Stimulated activated CD4-positive, alpha-beta T cell treated with anti-CD3 and anti-CD28 coated beads, Interleukin-4, amount 100 ng/mL, for 48 hours (primary cell): ENCODE measurements at regions not wholly inside any gene's neighbourhood (a gene's known extent, or its start where the extent isn't known, plus 50 kb on each side); places are given as distances from the start of the nearest gene placed in this dataset.
"Not testable (repeated sequence)": the region's sequence is repeated elsewhere in the genome, so short reads cannot be mapped to it uniquely, and the experiment has no call there.

Source experiments
- DNase-seq, 2 donors: peaks; one replicate each; pipeline ENCODE4 v3.0.0-alpha.2; 2020; ENCODE audit warnings: low read depth in 2 of 2

- not testable (repeated sequence) for DNase-seq
Observed at GRCh38 chr16:31975826-31976419, 102.3 kb downstream of the ZNF267 start.

GRCh38 chr16:31978463-31978862 is 104.9 kb downstream of the ZNF267 start:
- not testable (repeated sequence) for DNase-seq

GRCh38 chr16:31981739-31982138 is 108.1 kb downstream of the ZNF267 start:
- DNase-seq: not testable (repeated sequence)

- not testable (repeated sequence) for DNase-seq
Observed at GRCh38 chr16:31982986-31983385, 109.4 kb downstream of the ZNF267 start.

- DNase-seq: not testable (repeated sequence)
Observed at GRCh38 chr16:31983666-31984065, 110.1 kb downstream of the ZNF267 start.

GRCh38 chr16:31986895-31987294 is 113.3 kb downstream of the ZNF267 start:
- DNase-seq: not testable (repeated sequence)

GRCh38 chr16:31988595-31989581 is 115.3 kb downstream of the ZNF267 start:
- peak; percentile 35 to 43 for DNase-seq

- DNase-seq: not testable (repeated sequence)
Observed at GRCh38 chr16:31990261-31990660, 116.7 kb downstream of the ZNF267 start.

GRCh38 chr16:31990980-31991379 is 117.4 kb downstream of the ZNF267 start:
- not testable (repeated sequence) for DNase-seq

- DNase-seq: peak; percentile 8 to 12
Observed at GRCh38 chr16:31996325-31996724, 122.7 kb downstream of the ZNF267 start.

GRCh38 chr16:32002496-32002895 is 128.9 kb downstream of the ZNF267 start:
- DNase-seq: not testable (repeated sequence)

GRCh38 chr16:32003819-32004218 is 130.2 kb downstream of the ZNF267 start:
- DNase-seq: not testable (repeated sequence)

- DNase-seq: peak in 1 of 2 donors; percentile 21
Observed at GRCh38 chr16:32038783-32039496, 165.3 kb downstream of the ZNF267 start.

- DNase-seq: not testable (repeated sequence)
Observed at GRCh38 chr16:32039919-32040318, 166.3 kb downstream of the ZNF267 start.

- DNase-seq: not testable (repeated sequence)
Observed at GRCh38 chr16:32066016-32066651, 187.0 kb upstream of the TP53TG3D start.

GRCh38 chr16:32071586-32071985 is 181.5 kb upstream of the TP53TG3D start:
- not testable (repeated sequence) for DNase-seq

- DNase-seq: not testable (repeated sequence)
Observed at GRCh38 chr16:32083891-32084290, 169.2 kb upstream of the TP53TG3D start.

GRCh38 chr16:32084656-32085401 is 168.3 kb upstream of the TP53TG3D start:
- not testable (repeated sequence) for DNase-seq

- DNase-seq: peak; percentile 34 to 48
Observed at GRCh38 chr16:32085438-32086141, 167.5 kb upstream of the TP53TG3D start.

GRCh38 chr16:32115562-32115961 is 137.5 kb upstream of the TP53TG3D start:
- not testable (repeated sequence) for DNase-seq
